ENCODE measurements at regions not wholly inside any gene's neighbourhood (a gene's known extent, or its start where the extent isn't known, plus 50 kb on each side); places are given as distances from the start of the nearest gene placed in this dataset.

- TF ChIP-seq CTCF (IDR thresholded peaks at IDR 0.05) (no peak), POLR2A (IDR thresholded peaks at IDR 0.05) (no peak)
Measured at GRCh38 chr10:55098452-55098851, 297.4 kb upstream of the PCDH15 start.

All from esophagus squamous epithelium (tissue), 4 donors.